GM12873 (cell line): ENCODE measurements at regions not wholly inside any gene's neighbourhood (a gene's known extent, or its start where the extent isn't known, plus 50 kb on each side); places are given as distances from the start of the nearest gene placed in this dataset.

ENCODE experiments used
- TF ChIP-seq, protein P1 (sequence below): IDR thresholded peaks from 2 replicates; pipeline ENCODE4 v1.5.1; 2012; ENCODE audit warnings: low read depth, mild to moderate bottlenecking, moderate library complexity, low read length, control low read depth; ENCODE audit not compliant: insufficient read depth; ENCODE audit errors: missing control alignments

- TF ChIP-seq, protein P1, sequence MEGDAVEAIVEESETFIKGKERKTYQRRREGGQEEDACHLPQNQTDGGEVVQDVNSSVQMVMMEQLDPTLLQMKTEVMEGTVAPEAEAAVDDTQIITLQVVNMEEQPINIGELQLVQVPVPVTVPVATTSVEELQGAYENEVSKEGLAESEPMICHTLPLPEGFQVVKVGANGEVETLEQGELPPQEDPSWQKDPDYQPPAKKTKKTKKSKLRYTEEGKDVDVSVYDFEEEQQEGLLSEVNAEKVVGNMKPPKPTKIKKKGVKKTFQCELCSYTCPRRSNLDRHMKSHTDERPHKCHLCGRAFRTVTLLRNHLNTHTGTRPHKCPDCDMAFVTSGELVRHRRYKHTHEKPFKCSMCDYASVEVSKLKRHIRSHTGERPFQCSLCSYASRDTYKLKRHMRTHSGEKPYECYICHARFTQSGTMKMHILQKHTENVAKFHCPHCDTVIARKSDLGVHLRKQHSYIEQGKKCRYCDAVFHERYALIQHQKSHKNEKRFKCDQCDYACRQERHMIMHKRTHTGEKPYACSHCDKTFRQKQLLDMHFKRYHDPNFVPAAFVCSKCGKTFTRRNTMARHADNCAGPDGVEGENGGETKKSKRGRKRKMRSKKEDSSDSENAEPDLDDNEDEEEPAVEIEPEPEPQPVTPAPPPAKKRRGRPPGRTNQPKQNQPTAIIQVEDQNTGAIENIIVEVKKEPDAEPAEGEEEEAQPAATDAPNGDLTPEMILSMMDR: no peak
Measured at GRCh38 chr3:178353006-178353694, 183.1 kb upstream of the KCNMB2 start.

- TF ChIP-seq, protein P1: no peak
Measured at GRCh38 chr3:178359728-178360127, 176.5 kb upstream of the KCNMB2 start.

DNA sequence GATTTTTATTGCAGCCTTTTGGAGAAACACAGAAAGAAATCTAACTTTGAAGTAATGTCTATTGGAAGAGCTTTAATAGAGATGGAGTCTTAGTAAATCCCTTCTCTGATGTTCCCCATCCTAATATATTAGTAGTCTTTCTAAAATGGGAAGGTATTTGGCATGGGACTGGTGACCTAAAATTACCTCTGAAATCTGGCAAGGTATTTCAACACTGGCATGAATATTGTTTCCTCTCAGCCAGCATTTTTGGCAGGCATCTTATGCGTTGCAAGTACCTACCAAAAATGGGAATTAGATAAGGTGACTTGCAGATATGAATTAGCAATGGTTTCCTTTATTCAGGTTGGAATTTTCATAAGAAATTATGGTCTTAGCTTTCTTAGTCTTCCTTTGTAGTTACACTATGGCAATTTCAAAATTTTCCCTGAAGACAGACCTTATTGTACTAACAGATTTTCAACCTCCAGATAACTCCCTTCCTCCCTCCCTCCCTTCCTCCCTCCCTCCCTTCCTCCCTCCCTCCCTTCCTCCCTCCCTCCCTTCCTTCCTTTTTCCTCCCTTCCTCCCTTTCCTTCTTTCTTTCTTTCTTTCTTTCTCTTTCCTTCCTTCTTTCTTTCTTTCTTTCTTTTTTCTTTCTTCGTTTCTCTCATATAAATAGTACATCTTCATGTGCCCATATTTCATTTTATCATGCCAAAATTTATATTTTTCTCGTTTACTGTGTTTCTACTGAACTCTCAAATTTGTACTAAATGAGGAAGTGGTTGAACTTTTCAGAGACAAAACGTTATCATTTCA is 168.2 kb upstream of the KCNMB2 start:
- TF ChIP-seq, protein P1: no peak

- TF ChIP-seq, protein P1: no peak
Measured at GRCh38 chr3:178369006-178369405, 167.2 kb upstream of the KCNMB2 start.

DNA sequence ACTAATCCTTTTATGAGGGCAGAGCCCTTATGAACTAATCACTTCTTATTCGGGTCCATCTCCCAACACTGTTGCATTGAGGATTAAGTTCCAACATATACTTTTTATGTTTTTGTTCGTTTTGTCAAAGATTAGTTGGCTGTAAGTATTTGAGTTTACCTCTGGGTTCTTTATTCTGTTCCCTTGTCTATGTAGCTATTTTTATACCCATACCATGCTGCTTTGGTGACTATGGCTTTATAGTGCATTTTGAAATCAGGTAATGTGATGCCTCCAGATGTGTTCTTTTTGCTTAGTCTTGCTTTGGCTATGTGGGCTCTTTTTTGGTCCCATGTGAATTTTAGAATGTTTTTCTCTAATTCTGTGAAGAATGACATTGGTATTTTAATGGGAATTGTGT is 166.4 kb upstream of the KCNMB2 start:
- TF ChIP-seq, protein P1: no peak

- TF ChIP-seq, protein P1: no peak
Measured at GRCh38 chr3:178370387-178370786, 165.8 kb upstream of the KCNMB2 start.

DNA sequence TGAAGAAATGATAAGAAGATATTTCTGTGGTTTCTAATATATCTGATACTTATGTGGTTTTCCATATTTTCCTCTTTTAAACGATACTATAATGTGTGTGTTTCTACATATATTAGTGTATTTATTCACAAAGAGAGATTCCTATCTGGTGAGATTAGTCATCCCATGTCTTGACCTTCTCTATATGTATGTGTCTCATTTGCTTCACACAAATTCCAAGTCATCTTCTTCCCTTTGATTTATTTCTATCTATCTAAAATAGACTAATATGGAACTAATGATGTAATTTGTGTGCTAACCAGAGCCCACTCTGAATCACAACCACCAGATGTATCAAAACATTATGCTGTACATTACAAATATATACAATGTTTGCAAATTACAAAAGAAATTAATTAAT is 154.7 kb upstream of the KCNMB2 start:
- TF ChIP-seq, protein P1: no peak
